ENCODE measurements at regions not wholly inside any gene's neighbourhood (a gene's known extent, or its start where the extent isn't known, plus 50 kb on each side); places are given as distances from the start of the nearest gene placed in this dataset.
"Not testable (repeated sequence)": the region's sequence is repeated elsewhere in the genome, so short reads cannot be mapped to it uniquely, and the experiment has no call there.

DNA sequence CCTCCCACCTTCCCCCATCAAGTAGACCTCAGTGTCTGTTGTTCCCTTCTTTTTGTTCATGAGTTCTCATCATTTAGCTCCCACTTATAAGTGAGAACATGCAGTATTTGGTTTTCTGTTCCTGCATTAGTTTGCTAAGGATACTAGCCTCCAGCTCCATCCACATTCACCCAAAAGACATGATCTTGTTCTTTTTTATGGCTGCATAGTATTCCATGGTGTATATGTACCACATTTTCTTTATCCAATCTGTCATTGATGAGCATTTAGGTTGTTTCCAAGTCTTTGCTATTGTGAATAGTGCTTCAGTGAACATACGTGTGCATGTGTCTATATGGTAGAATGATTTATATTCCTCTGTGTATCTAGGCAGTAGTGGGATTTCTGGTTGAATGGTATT is 306.5 kb downstream of the SFMBT2 start:
- H3K36me3 ChIP-seq (ENCODE audit: control insufficient read depth, insufficient read depth, low read length); H3K4me1 ChIP-seq (replicated peaks in 1 of 2; ENCODE audit: control insufficient read depth in 2 of 2, insufficient read depth in 2 of 2, low read length in 2 of 2); H3K27ac ChIP-seq (ENCODE audit: extremely low read depth, low read depth, low read length); H3K9me3 ChIP-seq (replicated peaks; ENCODE audit: control insufficient read depth, insufficient read depth, low read depth, low read length); H3K9me1 ChIP-seq (ENCODE audit: control insufficient read depth, insufficient read depth, low read length); CTCF ChIA-PET (ENCODE audit: low intra/inter-chr PET ratio); H3K4me3 ChIP-seq; H3K79me2 ChIP-seq (ENCODE audit: control insufficient read depth, insufficient read depth, low read length); DNase-seq (ENCODE audit: extremely low read depth in 1 of 4, low spot score in 3 of 4); FAIRE-seq; H3K4me2 ChIP-seq (ENCODE audit: insufficient read depth, low read length); H4K20me1 ChIP-seq (replicated peaks; ENCODE audit: control insufficient read depth, insufficient read depth, low read length); H2AFZ ChIP-seq (ENCODE audit: low read depth, low read length); ATAC-seq; H3K9ac ChIP-seq (ENCODE audit: insufficient read depth in 1 of 2, low read depth in 2 of 2, low read length in 2 of 2); in situ Hi-C loops (cut with MboI); intact Hi-C loops (cut with micrococcal nuclease); H3K27me3 ChIP-seq (ENCODE audit: control insufficient read depth in 2 of 2, insufficient read depth in 2 of 2, low read length in 2 of 2); BruUV-seq (replicated peaks): not testable (repeated sequence)
- WGBS (ENCODE audit: insufficient coverage, low coverage, missing lambda C conversion rate): 50% methylated on average over 1 of the region's 1 CpG
- POLR2A ChIA-PET: interaction anchor here (0.7 kb wide), 1 partner anchor 13 kb away, joined by 3 read pairs; no protein-coding TSS in a partner anchor
- 0 out of 2 replicates have a peak, but pooled peaks have one; percentile 42 for TF ChIP-seq BCOR (IDR thresholded peaks at IDR 0.05)
- 0 out of 4 replicates have a peak, but pooled peaks of 1 of the 2 experiments have one; percentile 8 for TF ChIP-seq KDM1A (IDR thresholded peaks at IDR 0.05)
- TF ChIP-seq ZNF146 (CRISPR knock-in tag; IDR thresholded peaks at IDR 0.05; ENCODE audit: unreplicated experiment): peak; percentile 68

DNA sequence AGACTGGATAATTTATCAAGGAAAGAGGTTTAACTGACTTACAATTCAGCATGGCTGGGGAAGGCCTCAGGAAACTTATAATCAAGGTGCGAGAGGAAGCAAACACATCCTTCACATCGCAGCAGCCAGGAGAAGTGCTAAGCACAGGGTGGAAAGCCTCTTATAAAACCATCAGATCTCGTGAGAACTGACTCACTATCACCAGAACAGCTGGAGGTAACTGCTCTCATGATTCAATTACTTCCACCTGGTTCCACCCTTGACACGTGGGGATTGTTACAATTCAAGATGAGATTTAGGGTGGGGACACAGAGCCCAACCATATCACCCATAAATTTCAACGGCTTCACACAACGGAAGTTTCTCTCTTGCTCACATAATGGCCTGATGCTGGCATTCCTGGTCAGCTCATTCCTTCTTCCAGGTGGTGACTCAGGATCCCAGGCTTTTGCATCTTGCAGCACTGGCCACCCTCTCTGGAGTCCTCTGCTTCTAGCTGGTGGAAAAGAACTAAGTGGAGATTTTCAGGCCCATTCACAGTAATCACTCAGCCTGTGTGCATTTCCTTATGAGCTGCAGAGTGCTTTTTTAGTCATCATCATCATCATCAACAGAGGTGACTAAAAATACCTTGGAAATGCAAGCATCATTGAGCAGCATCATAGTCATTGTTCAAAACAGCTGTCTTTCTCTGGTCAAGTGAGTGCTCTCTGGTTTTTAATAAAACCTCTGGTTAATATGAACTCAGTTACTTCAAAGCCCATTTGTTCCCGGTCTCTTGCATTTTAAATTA is 308.1 kb downstream of the SFMBT2 start:
- CTCF ChIA-PET (ENCODE audit: low intra/inter-chr PET ratio): no interaction called here
- POLR2A ChIA-PET: interaction anchor here (1.2 to 1.8 kb wide), 2 partner anchors 10 to 21 kb away, joined by 5 to 6 read pairs; no protein-coding TSS in a partner anchor
- TF ChIP-seq TFAP4 (CRISPR knock-in tag; IDR thresholded peaks at IDR 0.05; ENCODE audit: borderline replicate concordance): peak; percentile 51
- TF ChIP-seq CHD2 (IDR thresholded peaks at IDR 0.05; ENCODE audit: low read depth, low read length): peak; percentile 60; the same call in 1 of the 2 replicates
- TF ChIP-seq ZNF57 (CRISPR knock-in tag; IDR thresholded peaks at IDR 0.05): no peak
- TF ChIP-seq, protein P1, sequence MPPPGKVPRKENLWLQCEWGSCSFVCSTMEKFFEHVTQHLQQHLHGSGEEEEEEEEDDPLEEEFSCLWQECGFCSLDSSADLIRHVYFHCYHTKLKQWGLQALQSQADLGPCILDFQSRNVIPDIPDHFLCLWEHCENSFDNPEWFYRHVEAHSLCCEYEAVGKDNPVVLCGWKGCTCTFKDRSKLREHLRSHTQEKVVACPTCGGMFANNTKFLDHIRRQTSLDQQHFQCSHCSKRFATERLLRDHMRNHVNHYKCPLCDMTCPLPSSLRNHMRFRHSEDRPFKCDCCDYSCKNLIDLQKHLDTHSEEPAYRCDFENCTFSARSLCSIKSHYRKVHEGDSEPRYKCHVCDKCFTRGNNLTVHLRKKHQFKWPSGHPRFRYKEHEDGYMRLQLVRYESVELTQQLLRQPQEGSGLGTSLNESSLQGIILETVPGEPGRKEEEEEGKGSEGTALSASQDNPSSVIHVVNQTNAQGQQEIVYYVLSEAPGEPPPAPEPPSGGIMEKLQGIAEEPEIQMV (tag; conservative IDR thresholded peaks at IDR 0.05; ENCODE audit: low read depth): no peak
- Histone ChIP-seq H3K27ac (ENCODE audit: extremely low read depth, low read depth, low read length) (no peak overlapping the region), H3K9me1 (ENCODE audit: control insufficient read depth, insufficient read depth, low read length) (no peaks in the 10 kb centered on the region), H3K9ac (ENCODE audit: insufficient read depth in 1 of 2, low read depth in 2 of 2, low read length in 2 of 2) (no peak overlapping the region), H3K4me2 (ENCODE audit: insufficient read depth, low read length) (no peak overlapping the region), H3K4me3 (no peak overlapping the region), H3K9me3 (replicated peaks; ENCODE audit: control insufficient read depth, insufficient read depth, low read depth, low read length) (peaks cover 4% of the 10 kb centered on the region), H3K36me3 (ENCODE audit: control insufficient read depth, insufficient read depth, low read length) (no peaks in the 10 kb centered on the region), H4K20me1 (replicated peaks; ENCODE audit: control insufficient read depth, insufficient read depth, low read length) (no peaks in the 10 kb centered on the region), H2AFZ (ENCODE audit: low read depth, low read length) (peak overlapping the region; percentile 50; the same call in 1 of the 2 replicates), H3K27me3 (ENCODE audit: control insufficient read depth in 2 of 2, insufficient read depth in 2 of 2, low read length in 2 of 2) (peaks cover 0 to 4% of the 10 kb centered on the region in 2 experiments; a peak in 1 of 5 replicates), H3K4me1 (replicated peaks in 1 of 2; ENCODE audit: control insufficient read depth in 2 of 2, insufficient read depth in 2 of 2, low read length in 2 of 2) (peaks cover 0 to 9% of the 10 kb centered on the region in 2 experiments; a peak in 2 of 5 replicates), H3K79me2 (ENCODE audit: control insufficient read depth, insufficient read depth, low read length) (no peaks in the 10 kb centered on the region)
- intact Hi-C loops (cut with micrococcal nuclease): no loop called here
- ATAC-seq: no peak
- WGBS (ENCODE audit: insufficient coverage, low coverage, missing lambda C conversion rate): 30% methylated on average over 7 of the region's 7 CpGs
- DNase-seq (ENCODE audit: extremely low read depth in 1 of 4, low spot score in 3 of 4): no peak
- peak; percentile 62 for FAIRE-seq
- no TSS peak for BruUV-seq (replicated peaks)
- in situ Hi-C loops (cut with MboI): no loop called here
